Sigmoid colon (tissue), 6 donors: ENCODE measurements at regions not wholly inside any gene's neighbourhood (a gene's known extent, or its start where the extent isn't known, plus 50 kb on each side); places are given as distances from the start of the nearest gene placed in this dataset.
A peak's percentile ranks its signal among the peaks of the same experiment; 100 is the strongest.

Source experiments
- DNase-seq: peaks from one replicate; pipeline ENCODE4 v3.0.0-alpha.2; 2019
- H3K27ac ChIP-seq, 4 donors: fragments of 200-600 bp; sonication (generic); one replicate each; pipeline ENCODE4 v1.5.1; 2016 to 2019; ENCODE audit warnings: mild to moderate bottlenecking in 1 of 4
- H3K27me3 ChIP-seq, 3 donors: fragments of 200-600 bp; sonication (generic); one replicate each; pipeline ENCODE4 v1.5.1; 2019; ENCODE audit warnings: mild to moderate bottlenecking in 1 of 3
- H3K36me3 ChIP-seq, 4 donors: fragments of 200-600 bp; sonication (generic); one replicate each; pipeline ENCODE4 v1.5.1; 2016 to 2019
- H3K4me1 ChIP-seq, 4 donors: fragments of 200-600 bp; sonication (generic); one replicate each; pipeline ENCODE4 v1.5.1; 2017 to 2019
- H3K4me3 ChIP-seq, 4 donors: fragments of 200-600 bp; sonication (generic); one replicate each; pipeline ENCODE4 v1.5.1; 2017 to 2019; ENCODE audit warnings: mild to moderate bottlenecking in 2 of 4, moderate library complexity in 1 of 4
- H3K9me3 ChIP-seq, 4 donors: fragments of 200-600 bp in 3 of 4; sonication (generic) in 3 of 4; one replicate each; pipeline versions ENCODE4 v1.5.1 to v1.6.1; 2013 to 2019
- EP300 ChIP-seq, 4 donors: sonication (generic); formaldehyde crosslinking; IDR thresholded peaks; one replicate each; pipeline ENCODE4 v1.6.1; 2017; ENCODE audit warnings: antibody characterized with exemption in 4 of 4
- POLR2A ChIP-seq, 2 donors: fragments of 450-650 bp; IDR thresholded peaks; one replicate each; pipeline ENCODE4 v1.6.1; 2016; ENCODE audit warnings: antibody characterized with exemption in 2 of 2, mild to moderate bottlenecking in 2 of 2, moderate library complexity in 2 of 2
- POLR2AphosphoS5 ChIP-seq, 4 donors: sonication (generic); formaldehyde crosslinking; IDR thresholded peaks; one replicate each; pipeline ENCODE4 v1.6.1; 2017; ENCODE audit warnings: antibody characterized with exemption in 4 of 4
- WGBS, 2 donors: extraction: QIAGEN DNeasy Blood & Tissue Kit; methylation state at CpG; one replicate each; pipeline ENCODE4 v1.1.7; 2013; 5-methylcytosine and 5-hydroxymethylcytosine counted together
- intact Hi-C: fragments of 100-400 bp; cut with DNase I; formaldehyde crosslinking; loops from one replicate; pipeline ENCODE4 v1.15.1; 2023
- TF ChIP-seq, protein P1 (sequence below), 4 experiments: fragments of 450-650 bp in 3 of 4; fragments of 200-600 bp in 1 of 4; IDR thresholded peaks; one replicate each; pipeline ENCODE4 v1.5.1; 2016 to 2019; ENCODE audit warnings: antibody characterized with exemption in 4 of 4, mild to moderate bottlenecking in 3 of 4, moderate library complexity in 2 of 4
- donor health status: healthy with polysubstance abuse.
- donor health status: healthy.

DNA sequence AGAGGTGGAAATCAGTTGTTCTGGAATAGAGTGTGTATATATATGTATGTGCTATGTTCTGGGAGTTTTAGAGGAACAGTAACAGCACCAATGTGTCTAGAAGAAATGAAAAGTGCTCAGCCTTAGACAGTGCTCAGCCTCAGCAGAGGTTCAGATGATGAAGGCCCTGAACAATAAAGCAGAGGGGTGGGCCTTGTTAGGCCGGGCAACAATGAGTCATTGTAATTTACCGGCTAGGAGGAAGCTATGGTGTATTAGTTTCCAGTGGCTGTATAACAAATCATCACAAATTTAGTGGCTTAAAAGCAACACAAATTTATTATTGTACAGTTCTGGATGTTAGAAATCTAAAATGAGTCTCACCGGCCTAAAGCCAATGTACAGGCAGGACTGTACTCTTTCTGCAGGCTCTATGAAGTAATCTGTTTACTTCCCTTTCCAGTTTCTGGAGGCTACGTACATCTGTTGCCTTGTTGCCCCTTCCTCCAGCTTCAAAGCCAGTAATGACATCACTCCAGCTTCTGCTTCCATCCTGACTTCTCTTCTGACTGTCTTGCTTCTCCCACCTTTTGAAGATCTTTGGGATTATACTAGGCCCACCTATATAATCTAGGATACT, 84.6 kb downstream of the CH25H start:
- intact Hi-C loops, result no loop called here
- Histone ChIP-seq H3K4me3 (no peak overlapping the region), H3K36me3 (no peaks in the 10 kb centered on the region), H3K27me3 (no peaks in the 10 kb centered on the region), H3K4me1 (no peaks in the 10 kb centered on the region), H3K27ac (peak overlapping the region in 3 of 4 donors; percentile 19 to 41 (median 30)), H3K9me3 (no peaks in the 10 kb centered on the region)
- DNase-seq, result no peak
- 43 to 54% methylated on average over 4 of the region's 4 CpGs for WGBS, 2 donors
- TF ChIP-seq EP300 (IDR thresholded peaks at IDR 0.05) (no peak), POLR2A (IDR thresholded peaks at IDR 0.05) (no peak), POLR2AphosphoS5 (IDR thresholded peaks at IDR 0.05) (no peak)
- TF ChIP-seq, protein P1, sequence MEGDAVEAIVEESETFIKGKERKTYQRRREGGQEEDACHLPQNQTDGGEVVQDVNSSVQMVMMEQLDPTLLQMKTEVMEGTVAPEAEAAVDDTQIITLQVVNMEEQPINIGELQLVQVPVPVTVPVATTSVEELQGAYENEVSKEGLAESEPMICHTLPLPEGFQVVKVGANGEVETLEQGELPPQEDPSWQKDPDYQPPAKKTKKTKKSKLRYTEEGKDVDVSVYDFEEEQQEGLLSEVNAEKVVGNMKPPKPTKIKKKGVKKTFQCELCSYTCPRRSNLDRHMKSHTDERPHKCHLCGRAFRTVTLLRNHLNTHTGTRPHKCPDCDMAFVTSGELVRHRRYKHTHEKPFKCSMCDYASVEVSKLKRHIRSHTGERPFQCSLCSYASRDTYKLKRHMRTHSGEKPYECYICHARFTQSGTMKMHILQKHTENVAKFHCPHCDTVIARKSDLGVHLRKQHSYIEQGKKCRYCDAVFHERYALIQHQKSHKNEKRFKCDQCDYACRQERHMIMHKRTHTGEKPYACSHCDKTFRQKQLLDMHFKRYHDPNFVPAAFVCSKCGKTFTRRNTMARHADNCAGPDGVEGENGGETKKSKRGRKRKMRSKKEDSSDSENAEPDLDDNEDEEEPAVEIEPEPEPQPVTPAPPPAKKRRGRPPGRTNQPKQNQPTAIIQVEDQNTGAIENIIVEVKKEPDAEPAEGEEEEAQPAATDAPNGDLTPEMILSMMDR (IDR thresholded peaks at IDR 0.05), result no peak

DNA sequence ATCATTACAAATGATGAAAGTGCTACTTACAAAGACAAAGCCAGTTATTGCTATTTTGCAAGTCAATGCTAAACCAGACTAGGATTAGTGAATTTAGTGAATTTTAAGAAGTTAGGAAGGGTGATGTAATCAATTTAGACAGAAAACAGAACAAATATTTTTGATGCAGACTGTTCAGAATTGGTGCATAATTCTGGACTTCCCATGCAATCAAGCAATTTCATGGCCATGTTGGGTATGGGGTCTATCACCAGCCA, 85.4 kb downstream of the CH25H start:
- Histone ChIP-seq H3K27me3 (no peaks in the 10 kb centered on the region), H3K36me3 (no peaks in the 10 kb centered on the region), H3K4me3 (no peak overlapping the region), H3K27ac (no peak overlapping the region), H3K9me3 (no peaks in the 10 kb centered on the region), H3K4me1 (no peaks in the 10 kb centered on the region)
- no peak for DNase-seq
- TF ChIP-seq, protein P1 (IDR thresholded peaks at IDR 0.05), result no peak
- no peak for TF ChIP-seq EP300 (IDR thresholded peaks at IDR 0.05)
- no peak for TF ChIP-seq POLR2AphosphoS5 (IDR thresholded peaks at IDR 0.05)
- TF ChIP-seq POLR2A (IDR thresholded peaks at IDR 0.05), result no peak
- intact Hi-C loops, result no loop called here

DNA sequence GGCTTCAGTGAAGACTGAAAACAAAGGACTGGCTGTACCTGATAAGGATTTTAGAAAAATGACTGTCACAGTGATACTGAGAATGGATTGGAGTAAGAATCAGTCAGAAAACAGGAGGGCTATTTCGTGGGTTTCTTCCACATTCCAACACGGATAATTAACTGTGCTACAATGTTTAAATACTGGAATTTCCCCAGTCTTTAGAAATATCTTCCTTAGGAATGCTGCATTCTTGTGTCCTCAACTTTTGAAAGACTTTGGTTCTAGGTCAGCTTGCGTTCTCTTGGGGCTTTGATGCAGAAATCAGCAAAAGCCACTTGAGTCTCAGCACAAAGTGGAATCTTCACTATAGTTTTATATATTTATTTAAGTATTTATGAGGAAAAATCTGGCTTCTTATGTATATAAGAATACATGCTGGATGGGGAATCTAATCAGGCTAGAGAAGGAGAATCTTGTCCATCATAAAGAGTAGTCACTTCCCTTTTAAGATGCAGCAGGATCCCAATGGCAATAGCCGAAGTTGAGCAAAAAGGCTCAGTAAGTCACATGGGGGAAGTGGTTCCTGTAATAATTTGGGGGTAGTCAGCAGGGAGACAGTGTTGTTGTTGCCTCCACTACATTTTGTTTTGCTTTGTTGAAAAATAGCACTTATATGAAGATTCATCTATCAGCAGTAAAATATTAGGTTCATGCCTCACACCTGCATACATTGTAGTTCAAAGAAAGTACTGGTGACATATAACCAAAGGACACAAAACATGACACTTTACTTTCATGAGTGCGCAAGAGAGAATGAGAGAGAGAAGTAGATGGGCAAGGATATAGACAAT, 86.0 kb downstream of the CH25H start:
- intact Hi-C loops, result no loop called here
- Histone ChIP-seq H3K27me3 (no peaks in the 10 kb centered on the region), H3K9me3 (no peaks in the 10 kb centered on the region), H3K36me3 (no peaks in the 10 kb centered on the region), H3K27ac (no peak overlapping the region), H3K4me1 (no peaks in the 10 kb centered on the region), H3K4me3 (no peak overlapping the region)
- DNase-seq, result no peak
- 84 to 88% methylated on average over 5 of the region's 5 CpGs for WGBS, 2 donors
- TF ChIP-seq EP300 (IDR thresholded peaks at IDR 0.05) (no peak), POLR2AphosphoS5 (IDR thresholded peaks at IDR 0.05) (no peak), POLR2A (IDR thresholded peaks at IDR 0.05) (no peak)
- TF ChIP-seq, protein P1 (IDR thresholded peaks at IDR 0.05), result no peak

DNA sequence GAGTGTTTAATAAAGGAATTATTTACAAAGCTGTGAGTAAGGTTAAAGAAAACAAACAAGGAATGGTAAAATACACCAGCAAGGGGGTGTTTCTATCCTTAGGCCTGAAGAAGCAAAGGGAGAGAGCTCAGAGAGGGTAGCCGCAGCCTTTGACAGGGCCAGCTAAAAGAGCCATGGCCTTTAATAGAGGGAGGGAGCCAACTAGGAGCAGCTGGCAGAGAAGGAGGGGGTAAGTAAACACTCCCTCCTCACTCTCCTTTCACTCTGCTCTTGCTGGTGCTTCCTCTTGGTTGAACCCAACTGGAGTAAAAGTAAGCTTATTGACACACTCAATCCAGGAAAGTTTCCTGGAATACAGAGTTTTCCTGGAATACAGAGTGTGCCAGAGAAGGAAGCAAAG, 87.5 kb downstream of the CH25H start:
- intact Hi-C loops, result no loop called here
- Histone ChIP-seq H3K4me1 (no peaks in the 10 kb centered on the region), H3K27ac (no peak overlapping the region), H3K9me3 (no peaks in the 10 kb centered on the region), H3K27me3 (no peaks in the 10 kb centered on the region), H3K36me3 (no peaks in the 10 kb centered on the region), H3K4me3 (no peak overlapping the region)
- DNase-seq, result no peak
- 90 to 92% methylated on average over 1 of the region's 1 CpG for WGBS, 2 donors
- TF ChIP-seq POLR2A (IDR thresholded peaks at IDR 0.05) (no peak), EP300 (IDR thresholded peaks at IDR 0.05) (no peak), POLR2AphosphoS5 (IDR thresholded peaks at IDR 0.05) (no peak)
- TF ChIP-seq, protein P1 (IDR thresholded peaks at IDR 0.05), result no peak
